ENCODE measurements at regions not wholly inside any gene's neighbourhood (a gene's known extent, or its start where the extent isn't known, plus 50 kb on each side); places are given as distances from the start of the nearest gene placed in this dataset.

- no peak for TF ChIP-seq EZH2 (IDR thresholded peaks at IDR 0.05; ENCODE audit: borderline replicate concordance, low read depth, low read length, severe bottlenecking)
- TF ChIP-seq, protein P1, sequence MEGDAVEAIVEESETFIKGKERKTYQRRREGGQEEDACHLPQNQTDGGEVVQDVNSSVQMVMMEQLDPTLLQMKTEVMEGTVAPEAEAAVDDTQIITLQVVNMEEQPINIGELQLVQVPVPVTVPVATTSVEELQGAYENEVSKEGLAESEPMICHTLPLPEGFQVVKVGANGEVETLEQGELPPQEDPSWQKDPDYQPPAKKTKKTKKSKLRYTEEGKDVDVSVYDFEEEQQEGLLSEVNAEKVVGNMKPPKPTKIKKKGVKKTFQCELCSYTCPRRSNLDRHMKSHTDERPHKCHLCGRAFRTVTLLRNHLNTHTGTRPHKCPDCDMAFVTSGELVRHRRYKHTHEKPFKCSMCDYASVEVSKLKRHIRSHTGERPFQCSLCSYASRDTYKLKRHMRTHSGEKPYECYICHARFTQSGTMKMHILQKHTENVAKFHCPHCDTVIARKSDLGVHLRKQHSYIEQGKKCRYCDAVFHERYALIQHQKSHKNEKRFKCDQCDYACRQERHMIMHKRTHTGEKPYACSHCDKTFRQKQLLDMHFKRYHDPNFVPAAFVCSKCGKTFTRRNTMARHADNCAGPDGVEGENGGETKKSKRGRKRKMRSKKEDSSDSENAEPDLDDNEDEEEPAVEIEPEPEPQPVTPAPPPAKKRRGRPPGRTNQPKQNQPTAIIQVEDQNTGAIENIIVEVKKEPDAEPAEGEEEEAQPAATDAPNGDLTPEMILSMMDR (IDR thresholded peaks at IDR 0.05; ENCODE audit: borderline replicate concordance, extremely low read depth, low read length, poor library complexity, severe bottlenecking), result no peak
These were observed 57.8 kb upstream of the CHD1 start for GRCh38 chr5:98986587-98986986.
